B cell (primary cell): ENCODE measurements at regions not wholly inside any gene's neighbourhood (a gene's known extent, or its start where the extent isn't known, plus 50 kb on each side); places are given as distances from the start of the nearest gene placed in this dataset.

Source experiments
- ATAC-seq: fragments of 200-7000 bp; cut with Tn5 transposase; one replicate; pipeline ENCODE4 v1.10.0; 2021; ENCODE audit warnings: low read depth, mild to moderate bottlenecking, moderate number of reproducible peaks, moderate library complexity
- CTCF ChIA-PET: fragments of 350-600 bp; sonication (Branson Sonifier 250); formaldehyde crosslinking; loops from one replicate; lab custom pipeline; 2021; ENCODE audit warnings: antibody characterized with exemption, inconsistent platforms; lab: Charles Lee
- POLR2A ChIA-PET: fragments of 350-600 bp; sonication (Branson Sonifier 250); formaldehyde crosslinking; loops from one replicate; lab custom pipeline; 2021; ENCODE audit warnings: antibody characterized with exemption; lab: Charles Lee
- DNase-seq: peaks from one replicate; pipeline ENCODE4 v3.0.0; 2013
- H2AFZ ChIP-seq: 2 replicates; pipeline ENCODE4 v1.6.1; 2012; ENCODE audit warnings: mild to moderate bottlenecking, low read depth, low read length; ENCODE audit not compliant: insufficient read depth, poor library complexity, severe bottlenecking
- H3K27ac ChIP-seq, 2 donors: 1 replicate in 1 of 2; 2 replicates in 1 of 2; pipeline ENCODE4 v1.5.1; 2012 to 2013; ENCODE audit warnings: low read length in 2 of 2, mild to moderate bottlenecking in 2 of 2, moderate library complexity in 1 of 2
- H3K27me3 ChIP-seq, 4 experiments: fragments of 200-600 bp in 1 of 4; sonication (generic) in 1 of 4; replicated peaks in 1 of 4; 1 replicate in 2 of 4; 2 replicates in 2 of 4; pipeline versions ENCODE4 v1.6.1 to v1.7.0; 2013 to 2016; ENCODE audit warnings: low read length in 3 of 4, mild to moderate bottlenecking in 2 of 4, mixed read lengths in 1 of 4, moderate library complexity in 1 of 4; ENCODE audit not compliant: insufficient read depth in 4 of 4, control insufficient read depth in 3 of 4; ENCODE audit errors: control extremely low read depth in 1 of 4
- H3K36me3 ChIP-seq, 2 experiments: replicated peaks in 1 of 2; 1 replicate in 1 of 2; 2 replicates in 1 of 2; pipeline versions ENCODE4 v1.6.1 to v1.7.1; 2013; ENCODE audit warnings: low read length in 1 of 2; ENCODE audit not compliant: insufficient read depth in 2 of 2, control insufficient read depth in 1 of 2; ENCODE audit errors: control extremely low read depth in 1 of 2, extremely low read depth in 1 of 2
- H3K4me1 ChIP-seq, 2 donors: fragments of 200-600 bp in 1 of 2; sonication (generic) in 1 of 2; 1 replicate in 1 of 2; 2 replicates in 1 of 2; pipeline versions ENCODE4 v1.5.1 to v1.6.1; 2013 to 2017; ENCODE audit warnings: low read length in 2 of 2; ENCODE audit not compliant: control insufficient read depth in 2 of 2, insufficient read depth in 2 of 2
- H3K4me2 ChIP-seq: replicated peaks from 2 replicates; pipeline ENCODE3; 2012; ENCODE audit warnings: mild to moderate bottlenecking, low read depth, low read length; ENCODE audit not compliant: poor library complexity, severe bottlenecking
- H3K4me3 ChIP-seq, 5 experiments: fragments of 200-600 bp in 1 of 5; sonication (generic) in 1 of 5; 1 replicate in 3 of 5; 2 replicates in 2 of 5; pipeline versions ENCODE4 v1.5.1 to v1.7.0; 2011 to 2016; ENCODE audit warnings: low read length in 4 of 5, mild to moderate bottlenecking in 4 of 5, low read depth in 2 of 5, control low read depth in 1 of 5, moderate library complexity in 1 of 5; ENCODE audit not compliant: insufficient read depth in 1 of 5; ENCODE audit errors: control extremely low read depth in 1 of 5, extremely low read depth in 1 of 5
- H3K79me2 ChIP-seq: fragments of 200-600 bp; sonication (generic); one replicate; pipeline ENCODE4 v1.6.0; 2016; ENCODE audit warnings: low read length; ENCODE audit not compliant: control insufficient read depth, insufficient read depth
- H3K9ac ChIP-seq: fragments of 200-600 bp; sonication (generic); 2 replicates; pipeline ENCODE4 v1.6.1; 2017; ENCODE audit warnings: mild to moderate bottlenecking, low read length, moderate library complexity
- H3K9me3 ChIP-seq, 3 donors: one replicate each; pipeline versions ENCODE4 v1.6.1 to v1.7.1; 2013; ENCODE audit warnings: low read length in 2 of 3; ENCODE audit not compliant: control insufficient read depth in 2 of 3, insufficient read depth in 1 of 3; ENCODE audit errors: control extremely low read depth in 1 of 3
- H4K20me1 ChIP-seq: 2 replicates; pipeline ENCODE4 v1.6.0; 2012; ENCODE audit warnings: mild to moderate bottlenecking, low read length; ENCODE audit not compliant: insufficient read depth, control insufficient read depth, poor library complexity, severe bottlenecking
- H3K27ac Mint-ChIP-seq: one replicate; pipeline ENCODE4 v1.8.0; 2021; ENCODE audit warnings: mixed read lengths
- H3K27me3 Mint-ChIP-seq: one replicate; pipeline ENCODE4 v1.8.0; 2021; ENCODE audit warnings: mixed read lengths
- H3K4me1 Mint-ChIP-seq: one replicate; pipeline ENCODE4 v1.8.0; 2021; ENCODE audit warnings: mixed read lengths
- H3K4me3 Mint-ChIP-seq: one replicate; pipeline ENCODE4 v1.8.0; 2021; ENCODE audit warnings: mixed read lengths
- H3K9me3 Mint-ChIP-seq: one replicate; pipeline ENCODE4 v1.8.0; 2022; ENCODE audit warnings: mixed read lengths; ENCODE audit not compliant: insufficient read depth
- EZH2 ChIP-seq: IDR thresholded peaks from 2 replicates; pipeline ENCODE4 v1.6.1; 2012; ENCODE audit warnings: borderline replicate concordance, low read depth, mild to moderate bottlenecking, moderate library complexity, low read length; ENCODE audit not compliant: insufficient read depth, poor library complexity, severe bottlenecking
- WGBS: methylation state at CpG from one replicate; pipeline ENCODE4 v1.1.5; 2013; ENCODE audit warnings: missing lambda C conversion rate; ENCODE audit not compliant: insufficient coverage; 5-methylcytosine and 5-hydroxymethylcytosine counted together
- intact Hi-C: fragments of 100-400 bp; cut with micrococcal nuclease; formaldehyde crosslinking; loops from one replicate; pipeline ENCODE4 v1.10.0; 2022
- TF ChIP-seq, protein P1 (sequence below): fragments of 200-600 bp; IDR thresholded peaks from one replicate; pipeline ENCODE4 v1.8.0; 2022; ENCODE audit warnings: antibody characterized with exemption, mild to moderate bottlenecking

DNA sequence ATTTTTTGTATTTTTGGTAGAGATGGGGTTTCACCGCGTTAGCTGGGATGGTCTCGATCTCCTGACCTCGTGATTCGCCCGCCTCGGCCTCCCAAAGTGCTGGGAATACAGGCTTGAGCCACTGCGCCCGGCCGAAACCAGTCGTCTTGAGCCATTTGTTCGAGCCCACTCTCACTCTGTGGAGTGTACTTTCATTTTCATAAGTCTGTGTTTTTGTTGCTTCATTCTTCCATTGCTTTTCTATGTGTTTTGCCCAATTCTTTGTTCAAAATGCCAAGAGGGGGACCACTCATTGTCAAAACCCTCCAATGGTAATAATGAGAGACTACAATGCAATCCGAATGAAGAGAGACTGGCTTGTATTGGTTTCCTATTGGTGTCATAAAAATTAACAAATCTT is 1545.5 kb upstream of the DDX18 start:
- Histone ChIP-seq H3K27me3 (no peaks in the 10 kb centered on the region), H3K27ac (no peak overlapping the region), H3K4me3 (no peak overlapping the region), H4K20me1 (no peaks in the 10 kb centered on the region), H3K79me2 (no peaks in the 10 kb centered on the region), H3K4me1 (no peaks in the 10 kb centered on the region), H3K36me3 (no peaks in the 10 kb centered on the region), H2AFZ (no peak overlapping the region), H3K9me3 (peaks cover 0 to 4% (median 0%) of the 10 kb centered on the region in 3 donors), H3K4me2 (no peak overlapping the region), H3K9ac (no peak overlapping the region)
- H3K27ac Mint-ChIP-seq: no peak overlapping the region
- no peak for DNase-seq
- no CpG with 5 or more reads among the region's 13 CpGs for WGBS
- H3K4me1 Mint-ChIP-seq: no peaks in the 10 kb centered on the region
- CTCF ChIA-PET: no interaction called here
- TF ChIP-seq, protein P1, sequence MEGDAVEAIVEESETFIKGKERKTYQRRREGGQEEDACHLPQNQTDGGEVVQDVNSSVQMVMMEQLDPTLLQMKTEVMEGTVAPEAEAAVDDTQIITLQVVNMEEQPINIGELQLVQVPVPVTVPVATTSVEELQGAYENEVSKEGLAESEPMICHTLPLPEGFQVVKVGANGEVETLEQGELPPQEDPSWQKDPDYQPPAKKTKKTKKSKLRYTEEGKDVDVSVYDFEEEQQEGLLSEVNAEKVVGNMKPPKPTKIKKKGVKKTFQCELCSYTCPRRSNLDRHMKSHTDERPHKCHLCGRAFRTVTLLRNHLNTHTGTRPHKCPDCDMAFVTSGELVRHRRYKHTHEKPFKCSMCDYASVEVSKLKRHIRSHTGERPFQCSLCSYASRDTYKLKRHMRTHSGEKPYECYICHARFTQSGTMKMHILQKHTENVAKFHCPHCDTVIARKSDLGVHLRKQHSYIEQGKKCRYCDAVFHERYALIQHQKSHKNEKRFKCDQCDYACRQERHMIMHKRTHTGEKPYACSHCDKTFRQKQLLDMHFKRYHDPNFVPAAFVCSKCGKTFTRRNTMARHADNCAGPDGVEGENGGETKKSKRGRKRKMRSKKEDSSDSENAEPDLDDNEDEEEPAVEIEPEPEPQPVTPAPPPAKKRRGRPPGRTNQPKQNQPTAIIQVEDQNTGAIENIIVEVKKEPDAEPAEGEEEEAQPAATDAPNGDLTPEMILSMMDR: no peak
- no peak for TF ChIP-seq EZH2
- no peaks in the 10 kb centered on the region for H3K27me3 Mint-ChIP-seq
- peaks cover 5% of the 10 kb centered on the region for H3K9me3 Mint-ChIP-seq
- POLR2A ChIA-PET: no interaction called here
- intact Hi-C loops: no loop called here
- no peak for ATAC-seq
- H3K4me3 Mint-ChIP-seq: no peak overlapping the region

DNA sequence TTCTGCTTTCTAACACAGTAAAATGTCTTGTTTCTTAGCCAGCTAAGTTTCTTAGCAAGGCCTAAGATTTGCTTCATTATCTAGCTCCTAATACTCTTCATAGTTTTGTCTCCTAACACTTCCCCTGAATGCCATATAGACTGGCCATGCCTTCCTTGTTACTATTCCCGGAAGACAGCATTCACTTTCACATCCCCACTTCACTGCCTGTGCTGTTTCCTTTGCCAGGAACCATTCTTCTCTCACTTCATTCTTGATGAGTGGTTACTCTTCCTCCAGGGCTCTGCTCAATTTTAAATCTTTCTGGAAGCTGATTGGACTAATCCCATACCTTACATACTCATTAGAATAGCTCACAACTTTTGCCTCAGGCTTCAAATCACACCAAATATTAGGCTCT is 1510.2 kb upstream of the DDX18 start:
- H3K27ac ChIP-seq: no peak overlapping the region
- H3K36me3 ChIP-seq: no peaks in the 10 kb centered on the region
- Mint-ChIP-seq H3K4me1 (no peaks in the 10 kb centered on the region), H3K4me3 (no peak overlapping the region), H3K27ac (no peak overlapping the region), H3K27me3 (no peaks in the 10 kb centered on the region), H3K9me3 (no peaks in the 10 kb centered on the region)
- CTCF ChIA-PET: no interaction called here
- POLR2A ChIA-PET: no interaction called here
- no peaks in the 10 kb centered on the region for H3K4me1 ChIP-seq
- 56% methylated on average over 1 of the region's 1 CpG for WGBS
- DNase-seq (no peak), ATAC-seq (no peak)
- H3K27me3 ChIP-seq: no peaks in the 10 kb centered on the region
- peaks cover 0 to 2% (median 0%) of the 10 kb centered on the region in 3 donors for H3K9me3 ChIP-seq
- no peaks in the 10 kb centered on the region for H4K20me1 ChIP-seq
- H3K9ac ChIP-seq: no peak overlapping the region
- H2AFZ ChIP-seq: no peak overlapping the region
- intact Hi-C loops: no loop called here
- no peak overlapping the region for H3K4me2 ChIP-seq
- no peak overlapping the region for H3K4me3 ChIP-seq
- no peak for TF ChIP-seq EZH2
- TF ChIP-seq, protein P1: no peak
- H3K79me2 ChIP-seq: no peaks in the 10 kb centered on the region
